H1 (cell line): ENCODE measurements at regions not wholly inside any gene's neighbourhood (a gene's known extent, or its start where the extent isn't known, plus 50 kb on each side); places are given as distances from the start of the nearest gene placed in this dataset.

Source experiments
- ATF3 ChIP-seq: IDR thresholded peaks from 2 replicates; pipeline ENCODE4 v1.6.1; 2011; ENCODE audit warnings: low read depth, mild to moderate bottlenecking, low read length; ENCODE audit not compliant: insufficient read depth
- CHD2 ChIP-seq: IDR thresholded peaks from 2 replicates; pipeline ENCODE4 v1.6.1; 2012; ENCODE audit warnings: low read length, improper control_type of control experiment
- HDAC2 ChIP-seq, 2 experiments: fragments of 300-600 bp in 1 of 2; sonication (generic) in 1 of 2; IDR thresholded peaks; 2 replicates each; pipeline ENCODE4 v1.6.1; 2011 to 2012; ENCODE audit warnings: low read depth in 2 of 2, low read length in 2 of 2, mild to moderate bottlenecking in 2 of 2, moderate library complexity in 2 of 2, borderline replicate concordance in 1 of 2, inconsistent platforms in 1 of 2
- RXRA ChIP-seq: IDR thresholded peaks from 2 replicates; pipeline ENCODE4 v1.6.1; 2011; ENCODE audit warnings: low read depth, mild to moderate bottlenecking, low read length, moderate library complexity; ENCODE audit not compliant: insufficient read depth
- SIX5 ChIP-seq: IDR thresholded peaks from 2 replicates; pipeline ENCODE4 v1.6.1; 2011; ENCODE audit warnings: mild to moderate bottlenecking, low read depth, low read length
- SP2 ChIP-seq: IDR thresholded peaks from 2 replicates; pipeline ENCODE4 v1.6.1; 2012; ENCODE audit warnings: mild to moderate bottlenecking, low read length, inconsistent platforms

- no peak for TF ChIP-seq HDAC2 (IDR thresholded peaks at IDR 0.05; ENCODE audit: borderline replicate concordance in 1 of 2, low read depth in 2 of 2, low read length in 2 of 2)
- no peak for TF ChIP-seq ATF3
- no peak for TF ChIP-seq CHD2
- TF ChIP-seq RXRA: no peak
- TF ChIP-seq SP2: no peak
- TF ChIP-seq SIX5: no peak
These were observed 51.6 kb upstream of the CDKN2AIPNL start (continued) for GRCh38 chr5:134463176-134463720.
